Posterior vena cava (tissue), 2 donors: ENCODE measurements at regions not wholly inside any gene's neighbourhood (a gene's known extent, or its start where the extent isn't known, plus 50 kb on each side); places are given as distances from the start of the nearest gene placed in this dataset.
"Not testable (repeated sequence)": the region's sequence is repeated elsewhere in the genome, so short reads cannot be mapped to it uniquely, and the experiment has no call there.

Experiments used
- DNase-seq: peaks from one replicate; pipeline ENCODE4 v3.0.0-alpha.2; 2020; ENCODE audit warnings: low spot score
- intact Hi-C, 2 donors: fragments of 100-400 bp; cut with DNase I; formaldehyde crosslinking; loops; one replicate each; pipeline versions ENCODE4 v1.14.1 to v1.14.2; 2022 to 2023
- donor health status: DM: yes; HTN: yes; CAD: no.
- donor health status: DM: yes; HTN: yes; CAD: no.

DNA sequence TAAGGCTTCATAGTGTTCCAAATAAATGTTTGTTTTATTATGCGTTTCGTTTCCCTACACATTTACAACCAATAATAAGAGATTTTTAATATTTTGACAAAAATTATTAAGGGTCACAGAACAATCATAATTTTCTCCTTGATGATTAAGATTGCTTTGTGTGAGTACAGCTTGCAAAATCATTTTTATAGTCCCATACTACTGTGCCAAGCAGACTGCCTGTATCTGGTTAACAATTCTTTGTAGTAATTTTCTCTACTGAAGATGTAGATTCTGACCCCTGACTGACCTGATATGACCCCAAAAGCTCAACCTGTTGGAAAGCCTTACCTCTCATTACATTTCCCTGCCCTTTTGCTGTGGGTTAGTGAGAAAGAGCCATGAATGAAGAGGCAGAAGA lies 311.9 kb upstream of the PIK3R1 start:
- intact Hi-C loops: no loop called here

DNA sequence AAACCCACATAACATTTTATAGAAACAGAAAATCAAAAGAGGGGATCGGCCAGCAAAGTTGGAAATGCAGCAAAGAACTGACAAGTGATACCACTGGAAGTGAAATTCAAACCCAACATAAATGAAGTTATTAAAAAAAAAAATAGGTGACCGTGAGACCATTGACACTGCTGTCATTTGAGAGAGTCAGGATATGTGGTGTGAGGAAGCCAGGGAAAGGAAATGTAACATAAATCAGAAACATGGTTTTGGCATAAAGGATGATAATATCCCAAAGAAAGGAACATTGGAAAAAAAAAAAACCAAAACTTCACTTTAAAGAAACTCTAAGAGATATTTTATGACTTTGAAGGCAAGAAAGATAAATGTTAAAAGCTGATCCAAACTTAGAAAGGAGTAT lies 312.4 kb upstream of the PIK3R1 start:
- intact Hi-C loops: no loop called here
- DNase-seq: no peak

More for the DNA sequence above, 311.9 kb upstream of the PIK3R1 start:
- DNase-seq: no peak

DNA sequence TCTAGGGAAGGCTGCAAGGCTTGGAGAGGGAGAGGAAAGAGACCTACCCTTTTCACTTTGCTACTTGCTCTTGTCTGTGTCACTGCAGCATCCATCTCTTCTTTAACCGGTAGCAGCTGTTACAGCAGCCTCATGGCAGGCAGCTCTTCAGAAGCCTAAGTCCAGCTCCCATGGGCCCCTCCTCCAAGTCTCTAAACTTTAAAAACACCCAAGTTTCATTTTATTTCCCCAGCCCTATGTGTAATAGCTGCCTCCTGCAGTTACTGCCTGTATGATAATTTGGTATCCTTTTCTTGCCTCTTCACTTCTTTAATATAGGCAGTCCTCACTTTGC lies 313.1 kb upstream of the PIK3R1 start:
- DNase-seq: no peak
- intact Hi-C loops: no loop called here

- intact Hi-C loops: no loop called here
- no peak for DNase-seq
Measured at GRCh38 chr5:67901814-67902496, 313.6 kb upstream of the PIK3R1 start.

GRCh38 chr5:67900514-67900913 lies 315.0 kb upstream of the PIK3R1 start:
- intact Hi-C loops: no loop called here
- DNase-seq: no peak

DNA sequence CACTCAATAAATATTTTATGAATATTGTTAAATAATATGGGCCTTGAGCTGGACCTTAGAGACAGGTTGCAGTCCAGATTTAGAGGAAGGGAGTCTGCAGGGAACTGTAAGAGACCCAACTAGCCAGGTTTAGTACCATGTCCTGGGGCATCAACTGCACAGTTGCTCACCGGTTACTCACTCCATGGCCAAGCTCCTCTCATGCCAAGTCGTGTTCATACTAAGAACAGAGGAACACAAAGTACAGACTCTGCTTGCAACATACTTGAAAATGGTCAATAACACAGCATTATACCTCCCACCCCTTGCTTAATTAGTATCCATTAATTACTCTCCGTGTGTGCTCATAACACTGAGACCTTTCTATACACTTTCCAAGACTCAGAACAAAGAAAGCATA lies 317.6 kb upstream of the PIK3R1 start:
- no peak for DNase-seq
- intact Hi-C loops: no loop called here

DNA sequence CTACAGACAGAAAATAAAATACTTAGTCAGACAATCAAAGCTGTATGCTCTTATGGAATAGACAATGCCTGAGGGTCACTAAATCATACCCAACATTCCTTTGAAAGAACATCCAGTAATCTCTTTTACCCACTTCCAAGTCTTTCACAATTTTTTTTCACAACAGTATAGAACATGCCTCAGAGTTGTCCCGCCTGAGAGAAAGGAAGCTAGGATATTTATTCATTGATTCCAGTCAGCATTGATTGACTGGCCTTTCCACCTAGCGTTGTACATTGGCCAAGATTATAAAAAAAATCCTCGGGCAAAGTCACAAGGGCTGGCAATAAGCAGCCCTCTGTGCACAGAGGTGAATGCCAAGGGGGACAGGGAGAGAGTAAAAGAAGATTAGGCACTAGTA lies 318.1 kb upstream of the PIK3R1 start:
- intact Hi-C loops: no loop called here
- no peak for DNase-seq

GRCh38 chr5:67896930-67897313 lies 318.6 kb upstream of the PIK3R1 start:
- DNase-seq: no peak
- intact Hi-C loops: no loop called here

DNA sequence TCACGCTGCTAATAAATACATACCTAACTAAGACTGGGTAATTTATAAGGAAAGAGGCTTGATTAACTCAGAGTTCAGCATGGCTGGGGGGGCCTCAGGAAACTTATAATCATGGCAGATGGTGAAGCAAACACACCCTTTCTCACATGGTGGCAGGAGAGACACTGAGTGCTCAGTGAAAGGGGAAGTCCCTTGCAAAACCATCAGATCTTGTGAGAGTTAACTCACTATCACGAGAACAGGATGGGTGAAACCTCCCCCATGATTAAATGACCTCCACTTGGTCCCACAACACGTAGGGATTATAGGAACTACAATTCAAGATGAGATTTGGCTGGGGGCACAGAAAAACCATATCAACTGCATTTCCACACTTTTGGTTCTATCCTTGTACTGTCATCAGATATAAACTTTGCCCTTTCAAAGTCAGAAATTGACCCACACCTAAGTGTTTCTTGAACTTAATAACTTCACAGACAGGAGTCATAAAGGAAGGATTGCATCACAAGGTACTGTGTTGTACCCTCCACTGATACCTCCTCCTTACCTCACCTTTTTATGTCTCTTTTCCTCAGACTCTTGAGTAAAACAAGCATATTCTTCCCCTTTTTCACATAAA lies 319.1 kb upstream of the PIK3R1 start:
- no peak for DNase-seq
- intact Hi-C loops: no loop called here

- intact Hi-C loops, DNase-seq: not testable (repeated sequence)
Measured at GRCh38 chr5:67889870-67890269, 325.7 kb upstream of the PIK3R1 start.

DNA sequence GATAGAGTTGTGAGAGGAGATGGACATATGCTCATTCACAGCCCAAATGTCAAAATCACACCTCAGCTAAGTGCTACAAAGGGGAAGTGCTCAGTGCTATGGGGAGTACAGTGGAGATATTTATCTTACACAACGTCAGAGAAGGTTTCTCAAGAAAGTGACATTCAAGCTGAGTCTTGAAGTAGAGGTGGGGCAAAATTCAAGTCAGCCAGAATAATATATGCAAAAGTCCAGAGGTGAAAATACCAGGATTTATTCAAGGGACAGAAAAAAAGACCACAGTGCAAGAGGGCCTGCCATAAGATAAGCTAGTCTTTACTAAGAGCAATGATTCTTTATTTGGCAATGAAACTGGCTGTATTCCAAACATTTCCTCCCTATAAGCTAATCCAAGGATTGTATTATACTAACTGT lies 327.8 kb upstream of the PIK3R1 start:
- no peak for DNase-seq
- intact Hi-C loops: no loop called here

- intact Hi-C loops: no loop called here
- no peak for DNase-seq
Measured at GRCh38 chr5:67886761-67887160, 328.8 kb upstream of the PIK3R1 start.

- no peak for DNase-seq
Measured at GRCh38 chr5:67880876-67881275, 334.7 kb upstream of the PIK3R1 start.

GRCh38 chr5:67880511-67880805 lies 335.1 kb upstream of the PIK3R1 start:
- intact Hi-C loops: no loop called here
- DNase-seq: no peak

More at GRCh38 chr5:67880876-67881275, 334.7 kb upstream of the PIK3R1 start:
- intact Hi-C loops: no loop called here

DNA sequence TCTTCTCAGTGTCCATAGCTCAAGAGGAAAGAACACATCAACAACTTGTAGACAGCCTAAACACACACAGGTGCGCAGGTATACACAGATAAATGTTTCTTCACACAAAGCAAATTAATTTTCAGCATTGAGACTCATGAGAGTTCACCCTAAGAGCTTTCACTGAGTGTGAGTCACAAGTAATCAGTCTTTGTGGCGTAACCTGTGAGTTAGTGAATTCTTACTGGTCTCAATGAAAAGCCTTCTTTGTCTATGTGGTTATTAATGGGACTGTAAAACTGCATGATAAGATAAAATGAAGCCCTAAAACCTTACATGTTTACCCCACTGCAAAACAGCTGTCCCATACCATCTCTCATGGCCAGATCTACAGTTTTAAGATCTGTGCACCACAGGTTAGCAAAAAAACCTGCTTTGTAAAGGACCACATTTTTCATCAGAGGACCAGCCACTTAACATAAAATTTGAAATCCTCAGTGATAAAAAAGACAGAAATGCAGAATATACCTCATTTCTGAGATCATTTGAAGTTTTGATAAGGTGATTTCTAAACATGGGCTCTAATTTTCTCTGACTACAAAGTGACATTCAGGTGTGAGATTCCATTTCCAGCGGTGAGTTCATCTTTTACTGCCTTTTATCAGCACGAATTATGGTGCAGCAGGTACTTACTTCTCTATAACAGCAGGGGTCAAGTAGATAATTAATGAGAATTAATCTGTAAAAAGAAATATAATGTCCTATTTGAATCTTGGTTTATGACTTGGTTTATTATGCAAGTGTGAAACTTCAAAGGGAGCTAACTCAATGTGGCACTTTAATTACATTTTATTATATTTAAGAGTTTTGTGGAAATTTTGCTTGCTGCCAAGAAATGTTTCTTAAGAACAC lies 335.7 kb upstream of the PIK3R1 start:
- intact Hi-C loops: no loop called here
- no peak for DNase-seq

- no peak for DNase-seq
- intact Hi-C loops: no loop called here
Measured at GRCh38 chr5:67878933-67879332, 336.6 kb upstream of the PIK3R1 start.

DNA sequence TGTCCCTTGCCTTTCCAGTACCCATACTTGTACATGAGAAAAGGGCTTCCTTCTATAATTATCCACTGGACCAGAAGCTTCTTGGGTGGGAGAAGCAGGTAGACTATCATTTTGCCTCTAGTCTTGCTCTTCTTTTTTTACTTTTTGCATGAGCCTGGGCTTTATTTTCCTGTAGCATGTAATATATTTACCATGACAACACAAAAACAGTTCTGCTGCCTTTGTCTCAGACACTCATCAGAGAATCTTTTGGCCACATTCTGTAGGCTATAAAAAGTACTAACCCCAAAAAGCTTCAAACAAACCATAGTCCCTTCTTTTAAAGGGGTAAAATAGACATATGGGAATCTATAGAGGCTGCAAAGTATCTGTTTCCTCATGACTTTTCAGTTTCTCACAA lies 339.2 kb upstream of the PIK3R1 start:
- intact Hi-C loops: no loop called here
- DNase-seq: no peak

DNA sequence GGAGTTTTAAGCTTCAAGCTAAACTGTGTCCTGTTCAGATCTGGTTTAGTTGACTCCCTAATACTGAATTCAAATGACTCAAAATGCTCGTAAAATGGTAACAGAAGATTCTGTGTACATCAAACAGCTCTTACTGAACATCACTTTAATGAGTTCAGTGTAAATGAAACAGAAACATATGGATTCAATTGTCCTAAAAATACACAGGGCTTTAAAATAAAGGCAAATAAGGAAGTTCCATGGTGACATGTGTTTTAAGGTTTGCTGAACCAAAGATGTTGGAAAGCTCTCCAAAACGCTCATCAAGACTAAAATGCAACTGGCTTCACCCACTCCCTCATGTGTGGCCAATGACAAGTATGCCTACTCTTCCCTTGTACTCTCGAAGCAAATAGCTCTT lies 340.0 kb upstream of the PIK3R1 start:
- no peak for DNase-seq

DNA sequence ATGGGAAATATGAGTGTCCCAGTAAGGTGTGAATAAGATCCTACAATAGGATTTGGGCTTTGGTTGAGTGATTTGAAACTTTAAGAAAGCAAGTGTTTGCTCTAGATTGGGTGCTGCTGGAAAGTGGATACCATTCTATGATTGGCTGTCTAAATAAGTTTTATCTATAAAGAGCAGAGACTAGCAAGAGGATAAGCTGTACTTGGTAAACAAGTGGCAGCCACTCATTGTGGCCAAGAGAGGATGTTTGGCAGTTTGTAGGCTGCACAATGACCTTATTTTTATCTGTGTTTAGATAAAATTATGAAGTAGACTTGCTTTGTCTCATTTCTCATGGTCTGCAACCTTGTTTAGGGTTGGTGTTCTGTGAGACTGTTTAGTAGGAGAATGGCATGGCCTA lies 341.6 kb upstream of the PIK3R1 start:
- intact Hi-C loops: no loop called here
- no peak for DNase-seq

More for the DNA sequence above, 340.0 kb upstream of the PIK3R1 start:
- intact Hi-C loops: no loop called here

- intact Hi-C loops: no loop called here
- no peak for DNase-seq
Measured at GRCh38 chr5:67870662-67871061, 344.9 kb upstream of the PIK3R1 start.

DNA sequence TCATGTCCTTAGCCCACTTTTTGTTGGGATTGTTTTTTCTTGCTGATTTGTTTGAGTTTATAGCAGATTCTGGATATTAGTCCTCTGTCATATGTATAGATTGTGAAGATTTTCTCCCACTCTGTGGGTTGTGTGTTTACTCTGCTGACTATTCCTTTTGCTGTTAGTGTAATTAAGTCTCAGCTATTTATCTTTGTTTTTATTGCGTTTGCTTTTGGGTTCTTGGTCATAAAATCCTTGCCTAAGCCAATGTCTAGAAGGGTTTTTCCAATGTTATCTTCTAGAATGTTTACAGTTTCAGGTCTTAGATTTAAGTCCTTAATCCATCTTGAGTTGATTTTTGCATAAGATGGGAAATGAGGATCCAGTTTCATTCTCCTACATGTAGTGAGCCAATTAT lies 351.2 kb upstream of the PIK3R1 start:
- intact Hi-C loops, DNase-seq: not testable (repeated sequence)
